ENCODE measurements at regions not wholly inside any gene's neighbourhood (a gene's known extent, or its start where the extent isn't known, plus 50 kb on each side); places are given as distances from the start of the nearest gene placed in this dataset.

DNA sequence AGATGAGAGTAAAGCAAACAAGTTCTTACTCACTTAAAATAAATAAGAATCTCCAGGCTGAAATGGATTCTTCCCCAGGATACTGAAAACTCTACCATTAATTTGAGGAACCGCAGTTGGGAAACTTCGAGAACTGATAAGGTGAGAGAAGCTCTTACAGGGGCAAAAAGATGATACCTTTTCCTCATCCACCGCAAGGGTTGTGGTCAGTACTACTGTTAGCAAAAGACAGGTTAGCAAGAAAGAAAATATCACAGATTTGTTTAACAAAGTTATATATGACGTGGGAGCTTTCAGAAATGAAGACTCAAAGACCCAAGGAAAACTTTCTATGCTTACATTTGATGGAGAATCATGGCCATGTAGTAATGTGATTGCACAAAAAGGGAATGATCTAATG, 441.6 kb downstream of the PCNX1 start:
- Histone ChIP-seq H3K27me3 (ENCODE audit: insufficient read depth, low read length) (no peaks in the 10 kb centered on the region), H3K23ac (ENCODE audit: insufficient read length, low read depth, low read length) (no peak overlapping the region), H3K14ac (ENCODE audit: insufficient read depth, low read length) (no peak overlapping the region), H2BK5ac (ENCODE audit: insufficient read length, low read length) (no peak overlapping the region), H4K5ac (ENCODE audit: insufficient read length, low read depth, low read length) (no peak overlapping the region), H3K27ac (ENCODE audit: insufficient read length, low read depth, low read length) (no peak overlapping the region), H2BK12ac (ENCODE audit: insufficient read length, low read depth, low read length) (no peak overlapping the region), H3K56ac (ENCODE audit: insufficient read length, low read depth, low read length) (no peak overlapping the region), H2BK15ac (ENCODE audit: low read depth, low read length) (no peak overlapping the region), H4K91ac (ENCODE audit: insufficient read length, low read depth, low read length) (no peak overlapping the region), H2AK5ac (ENCODE audit: insufficient read length, low read length) (no peak overlapping the region), H3K79me1 (ENCODE audit: insufficient read depth, low read depth, low read length, poor library complexity, severe bottlenecking) (peaks cover 8% of the 10 kb centered on the region), H3K4me1 (ENCODE audit: insufficient read depth, low read length) (no peaks in the 10 kb centered on the region), H3K4me2 (ENCODE audit: insufficient read depth, insufficient read length, low read length) (no peak overlapping the region), H3K23me2 (ENCODE audit: insufficient read length, low read depth, low read length, poor library complexity, severe bottlenecking) (no peaks in the 10 kb centered on the region), H4K20me1 (ENCODE audit: control insufficient read depth, insufficient read depth, insufficient read length) (no peaks in the 10 kb centered on the region), H2AFZ (ENCODE audit: low read length) (no peak overlapping the region), H3T11ph (ENCODE audit: low read length) (no peak overlapping the region), H3K4ac (ENCODE audit: low read depth, low read length) (no peak overlapping the region), H3K18ac (ENCODE audit: insufficient read length, low read depth, low read length) (no peak overlapping the region), H2BK20ac (ENCODE audit: low read depth, low read length, poor library complexity, severe bottlenecking) (no peak overlapping the region), H3K9ac (ENCODE audit: extremely low read depth, insufficient read length, low read length) (no peak overlapping the region), H2BK120ac (ENCODE audit: low read depth, low read length, poor library complexity, severe bottlenecking) (no peak overlapping the region), H3K9me3 (ENCODE audit: control insufficient read depth, low read depth, low read length) (no peaks in the 10 kb centered on the region), H4K8ac (replicated peaks; ENCODE audit: insufficient read length, low read depth, low read length) (no peak overlapping the region), H3K79me2 (ENCODE audit: insufficient read depth, low read length) (peaks cover 8% of the 10 kb centered on the region; the same call in 1 of the 2 replicates)
- Mint-ChIP-seq H3K9me3 (no peaks in the 10 kb centered on the region), H3K27me3 (ENCODE audit: low read depth) (no peaks in the 10 kb centered on the region), H3K27ac (no peak overlapping the region), H3K4me1 (peaks cover 30 to 31% of the 10 kb centered on the region in 2 experiments), H3K4me3 (no peak overlapping the region), H3K36me3 (ENCODE audit: insufficient read depth in 1 of 3, low read depth in 3 of 3) (peaks cover 0 to 6% (median 4%) of the 10 kb centered on the region in 3 experiments; a peak in 4 of 7 replicates)
- TF ChIP-seq, protein P1, sequence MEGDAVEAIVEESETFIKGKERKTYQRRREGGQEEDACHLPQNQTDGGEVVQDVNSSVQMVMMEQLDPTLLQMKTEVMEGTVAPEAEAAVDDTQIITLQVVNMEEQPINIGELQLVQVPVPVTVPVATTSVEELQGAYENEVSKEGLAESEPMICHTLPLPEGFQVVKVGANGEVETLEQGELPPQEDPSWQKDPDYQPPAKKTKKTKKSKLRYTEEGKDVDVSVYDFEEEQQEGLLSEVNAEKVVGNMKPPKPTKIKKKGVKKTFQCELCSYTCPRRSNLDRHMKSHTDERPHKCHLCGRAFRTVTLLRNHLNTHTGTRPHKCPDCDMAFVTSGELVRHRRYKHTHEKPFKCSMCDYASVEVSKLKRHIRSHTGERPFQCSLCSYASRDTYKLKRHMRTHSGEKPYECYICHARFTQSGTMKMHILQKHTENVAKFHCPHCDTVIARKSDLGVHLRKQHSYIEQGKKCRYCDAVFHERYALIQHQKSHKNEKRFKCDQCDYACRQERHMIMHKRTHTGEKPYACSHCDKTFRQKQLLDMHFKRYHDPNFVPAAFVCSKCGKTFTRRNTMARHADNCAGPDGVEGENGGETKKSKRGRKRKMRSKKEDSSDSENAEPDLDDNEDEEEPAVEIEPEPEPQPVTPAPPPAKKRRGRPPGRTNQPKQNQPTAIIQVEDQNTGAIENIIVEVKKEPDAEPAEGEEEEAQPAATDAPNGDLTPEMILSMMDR (conservative IDR thresholded peaks at IDR 0.05): no peak
- WGBS (ENCODE audit: extremely low coverage, insufficient read length, low lambda C conversion rate): no CpG with 5 or more reads among the region's 4 CpGs
- no peak for DNase-seq
